DND-41 (cell line): ENCODE measurements at regions not wholly inside any gene's neighbourhood (a gene's known extent, or its start where the extent isn't known, plus 50 kb on each side); places are given as distances from the start of the nearest gene placed in this dataset.

Source experiments
- ATAC-seq: fragments of 200-7000 bp; cut with Tn5 transposase; 3 replicates; pipeline ENCODE4 v1.9.1; 2021; ENCODE audit warnings: low read depth; ENCODE audit not compliant: insufficient read depth
- DNase-seq: peaks from one replicate; pipeline ENCODE4 v3.0.0-alpha.2; 2020
- H2AFZ ChIP-seq: 2 replicates; pipeline ENCODE4 v1.6.0; 2012; ENCODE audit warnings: low read depth, low read length
- H3K27ac ChIP-seq: 2 replicates; pipeline ENCODE4 v1.5.1; 2012; ENCODE audit warnings: low read length, inconsistent platforms
- H3K27me3 ChIP-seq: fragments of 200-600 bp; sonication (generic); 2 replicates; pipeline ENCODE4 v1.6.0; 2012; ENCODE audit warnings: low read length, mild to moderate bottlenecking, inconsistent platforms; ENCODE audit not compliant: insufficient read depth, poor library complexity
- H3K36me3 ChIP-seq: 2 replicates; pipeline ENCODE4 v1.5.1; 2012; ENCODE audit warnings: low read length, inconsistent platforms; ENCODE audit not compliant: insufficient read depth
- H3K4me1 ChIP-seq: 2 replicates; pipeline ENCODE4 v1.5.1; 2012; ENCODE audit warnings: mild to moderate bottlenecking, low read length; ENCODE audit not compliant: insufficient read depth
- H3K4me2 ChIP-seq: 2 replicates; pipeline ENCODE4 v1.6.0; 2012; ENCODE audit warnings: mild to moderate bottlenecking, moderate library complexity, low read length, inconsistent platforms; ENCODE audit not compliant: insufficient read depth
- H3K4me3 ChIP-seq, 2 experiments: fragments of 200-600 bp in 1 of 2; shearing (Covaris generic) in 1 of 2; 2 replicates each; pipeline ENCODE4 v1.5.1; 2012 to 2016; ENCODE audit warnings: inconsistent platforms in 2 of 2, low read length in 2 of 2, mild to moderate bottlenecking in 2 of 2, low read depth in 1 of 2, moderate library complexity in 1 of 2
- H3K79me2 ChIP-seq: 2 replicates; pipeline ENCODE4 v1.6.0; 2012; ENCODE audit warnings: low read length, inconsistent platforms; ENCODE audit not compliant: insufficient read depth
- H3K9ac ChIP-seq: 2 replicates; pipeline ENCODE4 v1.6.0; 2012; ENCODE audit warnings: low read depth, mild to moderate bottlenecking, inconsistent platforms, low read length, moderate library complexity
- H3K9me3 ChIP-seq: 2 replicates; pipeline ENCODE4 v1.5.1; 2012; ENCODE audit warnings: low read length, moderate library complexity, mild to moderate bottlenecking, inconsistent platforms; ENCODE audit not compliant: insufficient read depth, severe bottlenecking
- H4K20me1 ChIP-seq: 2 replicates; pipeline ENCODE4 v1.6.0; 2012; ENCODE audit warnings: low read length; ENCODE audit not compliant: insufficient read depth
- CTCF ChIP-seq: IDR thresholded peaks from 2 replicates; pipeline ENCODE4 v1.5.1; 2012; ENCODE audit warnings: borderline replicate concordance, low read length, moderate library complexity, mild to moderate bottlenecking; ENCODE audit not compliant: poor library complexity, severe bottlenecking; ENCODE audit errors: extremely low read depth
- EZH2 ChIP-seq: IDR thresholded peaks from 3 replicates; pipeline ENCODE4 v1.6.1; 2012; ENCODE audit warnings: borderline replicate concordance, low read depth, mild to moderate bottlenecking, moderate library complexity, low read length, inconsistent platforms; ENCODE audit not compliant: severe bottlenecking

DNA sequence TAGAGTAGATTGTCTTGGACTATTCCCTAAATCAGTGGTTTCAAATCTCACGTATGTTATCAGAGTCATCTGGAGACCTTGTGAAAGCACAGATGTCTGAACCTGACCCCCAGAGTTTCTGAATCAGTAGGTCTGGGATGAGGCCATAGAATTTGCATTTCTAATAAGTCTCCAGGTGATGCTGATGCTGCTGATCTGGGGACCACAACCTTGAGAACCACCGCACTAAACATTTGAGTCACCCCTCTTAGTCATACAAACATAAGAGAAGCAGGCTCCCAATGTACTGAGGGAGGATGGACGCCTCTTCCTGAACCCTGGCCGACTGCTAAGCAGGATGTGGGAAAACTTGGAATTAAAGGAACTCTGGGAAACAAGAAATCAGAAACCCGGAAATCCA lies 187.8 kb upstream of the PRDM1 start:
- H3K79me2 ChIP-seq: no peaks in the 10 kb centered on the region
- H4K20me1 ChIP-seq: no peaks in the 10 kb centered on the region
- no peaks in the 10 kb centered on the region for H3K9me3 ChIP-seq
- no peak overlapping the region for H3K27ac ChIP-seq
- no peak overlapping the region for H3K4me3 ChIP-seq
- TF ChIP-seq CTCF: no peak
- no peak for TF ChIP-seq EZH2
- no peak overlapping the region for H2AFZ ChIP-seq
- no peak overlapping the region for H3K9ac ChIP-seq
- no peak for ATAC-seq
- no peak overlapping the region for H3K4me2 ChIP-seq
- no peaks in the 10 kb centered on the region for H3K36me3 ChIP-seq
- H3K4me1 ChIP-seq: peaks cover 5% of the 10 kb centered on the region; the same call in 1 of the 2 replicates
- no peak for DNase-seq
- H3K27me3 ChIP-seq: no peaks in the 10 kb centered on the region

GRCh38 chr6:105897131-105897530 lies 189.0 kb upstream of the PRDM1 start:
- Histone ChIP-seq H3K36me3 (no peaks in the 10 kb centered on the region), H2AFZ (no peak overlapping the region), H4K20me1 (no peaks in the 10 kb centered on the region), H3K4me1 (peaks cover 13% of the 10 kb centered on the region), H3K4me3 (no peak overlapping the region), H3K27ac (no peak overlapping the region), H3K27me3 (no peaks in the 10 kb centered on the region), H3K9me3 (no peaks in the 10 kb centered on the region), H3K4me2 (no peak overlapping the region), H3K79me2 (no peaks in the 10 kb centered on the region), H3K9ac (no peak overlapping the region)
- TF ChIP-seq CTCF: no peak
- TF ChIP-seq EZH2: no peak
- ATAC-seq: no peak
- DNase-seq: no peak

GRCh38 chr6:105896821-105897095 lies 189.4 kb upstream of the PRDM1 start:
- Histone ChIP-seq H3K4me1 (peaks cover 13% of the 10 kb centered on the region), H3K27me3 (no peaks in the 10 kb centered on the region), H2AFZ (no peak overlapping the region), H3K4me3 (no peak overlapping the region), H3K9me3 (no peaks in the 10 kb centered on the region), H3K27ac (no peak overlapping the region), H3K9ac (no peak overlapping the region), H3K36me3 (no peaks in the 10 kb centered on the region), H3K79me2 (no peaks in the 10 kb centered on the region), H3K4me2 (no peak overlapping the region), H4K20me1 (no peaks in the 10 kb centered on the region)
- TF ChIP-seq CTCF (no peak), EZH2 (no peak)
- DNase-seq (no peak), ATAC-seq (no peak)
